ENCODE measurements at regions not wholly inside any gene's neighbourhood (a gene's known extent, or its start where the extent isn't known, plus 50 kb on each side); places are given as distances from the start of the nearest gene placed in this dataset.

- TF ChIP-seq CTCF (IDR thresholded peaks at IDR 0.05) (no peak), POLR2A (IDR thresholded peaks at IDR 0.05) (no peak)
Measured at GRCh38 chr13:59408738-59409137, 755.0 kb downstream of the DIAPH3 start.

All from heart left ventricle (tissue), 13 donors.